Keratinocyte (primary cell): ENCODE measurements at regions not wholly inside any gene's neighbourhood (a gene's known extent, or its start where the extent isn't known, plus 50 kb on each side); places are given as distances from the start of the nearest gene placed in this dataset.

Experiments
- DNase-seq: peaks from one replicate; pipeline ENCODE4 v3.0.0-alpha.2; 2011; ENCODE audit warnings: low read depth, missing footprints, low spot score
- FAIRE-seq: peaks from 2 replicates; lab custom pipeline; 2011; peaks lifted over from hg19 to GRCh38; lab: Jason Lieb, UNC
- H2AFZ ChIP-seq: 2 replicates; pipeline ENCODE4 v1.6.0; 2012; ENCODE audit warnings: low read length, control low read depth, inconsistent platforms; ENCODE audit not compliant: control insufficient read depth
- H3K27ac ChIP-seq: 2 replicates; pipeline ENCODE4 v1.5.1; 2011; ENCODE audit warnings: low read length; ENCODE audit not compliant: control insufficient read depth, insufficient read depth
- H3K27me3 ChIP-seq: 3 replicates; pipeline ENCODE4 v1.6.0; 2011; ENCODE audit warnings: low read length; ENCODE audit not compliant: control insufficient read depth, insufficient read depth; ENCODE audit errors: extremely low read depth
- H3K36me3 ChIP-seq, 2 experiments: 2 replicates in 1 of 2; 3 replicates in 1 of 2; pipeline ENCODE4 v1.5.1; 2011; ENCODE audit warnings: low read length in 2 of 2, mild to moderate bottlenecking in 1 of 2; ENCODE audit not compliant: control insufficient read depth in 2 of 2, insufficient read depth in 2 of 2; ENCODE audit errors: extremely low read depth in 1 of 2
- H3K4me1 ChIP-seq: 3 replicates; pipeline ENCODE4 v1.5.1; 2011; ENCODE audit warnings: low read length; ENCODE audit not compliant: control insufficient read depth, insufficient read depth; ENCODE audit errors: extremely low read depth
- H3K4me2 ChIP-seq: 3 replicates; pipeline ENCODE4 v1.6.0; 2011; ENCODE audit warnings: low read depth, low read length; ENCODE audit not compliant: control insufficient read depth, insufficient read depth; ENCODE audit errors: extremely low read depth
- H3K4me3 ChIP-seq, 3 experiments: fragments of 200-600 bp in 1 of 3; sonication (generic) in 1 of 3; 2 replicates in 2 of 3; 3 replicates in 1 of 3; pipeline ENCODE4 v1.5.1; 2011 to 2016; ENCODE audit warnings: low read length in 3 of 3, mild to moderate bottlenecking in 3 of 3, control low read depth in 2 of 3, inconsistent platforms in 1 of 3, low read depth in 1 of 3, mixed read lengths in 1 of 3, mixed run types in 1 of 3, moderate library complexity in 1 of 3; ENCODE audit not compliant: control insufficient read depth in 2 of 3, insufficient read depth in 2 of 3; ENCODE audit errors: extremely low read depth in 1 of 3
- H3K79me2 ChIP-seq: 2 replicates; pipeline ENCODE4 v1.6.0; 2012; ENCODE audit warnings: low read length; ENCODE audit not compliant: control insufficient read depth, insufficient read depth
- H3K9ac ChIP-seq: 3 replicates; pipeline ENCODE4 v1.6.0; 2011; ENCODE audit warnings: low read length; ENCODE audit not compliant: control insufficient read depth, insufficient read depth; ENCODE audit errors: extremely low read depth
- H3K9me1 ChIP-seq: 3 replicates; pipeline ENCODE4 v1.6.0; 2011; ENCODE audit warnings: low read length; ENCODE audit not compliant: control insufficient read depth, insufficient read depth; ENCODE audit errors: extremely low read depth
- H3K9me3 ChIP-seq: 2 replicates; pipeline ENCODE4 v1.5.1; 2012; ENCODE audit warnings: low read depth, low read length; ENCODE audit not compliant: control insufficient read depth
- H4K20me1 ChIP-seq: 3 replicates; pipeline ENCODE4 v1.6.0; 2011; ENCODE audit warnings: low read length; ENCODE audit not compliant: control insufficient read depth, insufficient read depth; ENCODE audit errors: extremely low read depth
- CTCF ChIP-seq, 3 experiments: IDR thresholded peaks in 1 of 3; conservative IDR thresholded peaks in 1 of 3; optimal IDR thresholded peaks in 1 of 3; 2 replicates in 2 of 3; 3 replicates in 1 of 3; pipeline versions ENCODE3 to v1.5.1; 2011; ENCODE audit warnings: low read length in 3 of 3, mild to moderate bottlenecking in 3 of 3, moderate library complexity in 2 of 3, control low read depth in 1 of 3, inconsistent platforms in 1 of 3; ENCODE audit not compliant: insufficient read depth in 2 of 3; ENCODE audit errors: extremely low read depth in 1 of 3
- EZH2 ChIP-seq: IDR thresholded peaks from one replicate; pipeline ENCODE4 v1.6.1; 2012; ENCODE audit warnings: inconsistent platforms, mild to moderate bottlenecking, low read length, moderate library complexity
- dilution Hi-C: fragments of 300-500 bp; cut with MboI; formaldehyde crosslinking; loops from one replicate; pipeline ENCODE4 v1.7.0; 2020; ENCODE audit warnings: low sequenced_read_pairs; ENCODE audit not compliant: extremely low pct_ligation_motif_present

- DNase-seq = no peak
- Histone ChIP-seq H3K36me3 (no peaks in the 10 kb centered on the region), H3K9me3 (no peaks in the 10 kb centered on the region), H3K79me2 (no peaks in the 10 kb centered on the region), H4K20me1 (no peaks in the 10 kb centered on the region), H3K4me3 (no peak overlapping the region), H3K9me1 (no peaks in the 10 kb centered on the region), H3K9ac (no peak overlapping the region), H3K4me1 (no peaks in the 10 kb centered on the region), H3K4me2 (no peak overlapping the region), H3K27me3 (no peaks in the 10 kb centered on the region), H2AFZ (no peak overlapping the region), H3K27ac (no peak overlapping the region)
- dilution Hi-C loops = no loop called here
- FAIRE-seq = no peak
- TF ChIP-seq CTCF (optimal IDR thresholded peaks at IDR 0.05 in 1 of 3, IDR thresholded peaks at IDR 0.05 in 1 of 3, conservative IDR thresholded peaks at IDR 0.05 in 1 of 3; ENCODE audit: extremely low read depth in 1 of 3, insufficient read depth in 2 of 3, low read length in 3 of 3) = no peak
- TF ChIP-seq EZH2 = no peak
Observed at GRCh38 chr1:82106672-82107071, 305.9 kb downstream of the ADGRL2 start.

- no peaks in the 10 kb centered on the region for H3K4me1 ChIP-seq
- dilution Hi-C loops = no loop called here
- H3K4me3 ChIP-seq = no peak overlapping the region
- H4K20me1 ChIP-seq = no peaks in the 10 kb centered on the region
- H3K9me1 ChIP-seq = no peaks in the 10 kb centered on the region
- no peaks in the 10 kb centered on the region for H3K27me3 ChIP-seq
- FAIRE-seq (no peak), DNase-seq (no peak)
- no peak for TF ChIP-seq CTCF (optimal IDR thresholded peaks at IDR 0.05 in 1 of 3, IDR thresholded peaks at IDR 0.05 in 1 of 3, conservative IDR thresholded peaks at IDR 0.05 in 1 of 3; ENCODE audit: extremely low read depth in 1 of 3, insufficient read depth in 2 of 3, low read length in 3 of 3)
- TF ChIP-seq EZH2 = no peak
- H3K79me2 ChIP-seq = no peaks in the 10 kb centered on the region
- no peak overlapping the region for H3K27ac ChIP-seq
- H3K36me3 ChIP-seq = no peaks in the 10 kb centered on the region
- no peak overlapping the region for H2AFZ ChIP-seq
- no peak overlapping the region for H3K9ac ChIP-seq
- no peak overlapping the region for H3K4me2 ChIP-seq
- H3K9me3 ChIP-seq = no peaks in the 10 kb centered on the region
Observed at GRCh38 chr1:82099170-82099569, 298.4 kb downstream of the ADGRL2 start.
